ENCODE measurements at regions not wholly inside any gene's neighbourhood (a gene's known extent, or its start where the extent isn't known, plus 50 kb on each side); places are given as distances from the start of the nearest gene placed in this dataset.
A peak's percentile ranks its signal among the peaks of the same experiment; 100 is the strongest.

DNA sequence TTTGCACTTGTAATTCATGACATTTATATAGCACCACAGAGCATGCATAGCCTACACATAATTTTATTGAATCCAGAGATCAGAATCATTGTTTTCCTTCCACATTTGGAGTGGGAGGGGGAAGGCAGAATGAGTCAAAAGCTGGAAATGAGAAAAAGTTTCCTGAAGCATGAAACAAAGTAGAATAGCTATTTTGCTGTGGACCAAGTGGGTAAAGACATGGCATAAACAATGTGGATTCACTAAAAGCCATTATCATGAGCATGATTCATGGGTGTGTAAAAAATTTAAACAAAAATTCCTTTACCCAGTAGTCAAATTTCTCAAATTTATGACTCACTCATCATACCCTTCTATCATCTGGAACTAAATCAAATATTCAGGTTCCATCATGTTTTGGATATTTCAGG, 97.9 kb downstream of the YIPF5 start:
- Histone ChIP-seq H3K27me3 (ENCODE audit: control insufficient read depth, insufficient read depth, low read length) (no peaks in the 10 kb centered on the region), H3K36me3 (ENCODE audit: control insufficient read depth, insufficient read depth, low read length) (no peaks in the 10 kb centered on the region), H3K4me3 (ENCODE audit: low read depth, low read length) (no peak overlapping the region)
- ChIA-PET POLR2A (no interaction called here), CTCF (no interaction called here)
- TF ChIP-seq, protein P1, sequence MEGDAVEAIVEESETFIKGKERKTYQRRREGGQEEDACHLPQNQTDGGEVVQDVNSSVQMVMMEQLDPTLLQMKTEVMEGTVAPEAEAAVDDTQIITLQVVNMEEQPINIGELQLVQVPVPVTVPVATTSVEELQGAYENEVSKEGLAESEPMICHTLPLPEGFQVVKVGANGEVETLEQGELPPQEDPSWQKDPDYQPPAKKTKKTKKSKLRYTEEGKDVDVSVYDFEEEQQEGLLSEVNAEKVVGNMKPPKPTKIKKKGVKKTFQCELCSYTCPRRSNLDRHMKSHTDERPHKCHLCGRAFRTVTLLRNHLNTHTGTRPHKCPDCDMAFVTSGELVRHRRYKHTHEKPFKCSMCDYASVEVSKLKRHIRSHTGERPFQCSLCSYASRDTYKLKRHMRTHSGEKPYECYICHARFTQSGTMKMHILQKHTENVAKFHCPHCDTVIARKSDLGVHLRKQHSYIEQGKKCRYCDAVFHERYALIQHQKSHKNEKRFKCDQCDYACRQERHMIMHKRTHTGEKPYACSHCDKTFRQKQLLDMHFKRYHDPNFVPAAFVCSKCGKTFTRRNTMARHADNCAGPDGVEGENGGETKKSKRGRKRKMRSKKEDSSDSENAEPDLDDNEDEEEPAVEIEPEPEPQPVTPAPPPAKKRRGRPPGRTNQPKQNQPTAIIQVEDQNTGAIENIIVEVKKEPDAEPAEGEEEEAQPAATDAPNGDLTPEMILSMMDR (IDR thresholded peaks at IDR 0.05; ENCODE audit: insufficient read depth, low read depth, low read length) = no peak
- DNase-seq (ENCODE audit: low read depth) = peak; percentile 54

DNA sequence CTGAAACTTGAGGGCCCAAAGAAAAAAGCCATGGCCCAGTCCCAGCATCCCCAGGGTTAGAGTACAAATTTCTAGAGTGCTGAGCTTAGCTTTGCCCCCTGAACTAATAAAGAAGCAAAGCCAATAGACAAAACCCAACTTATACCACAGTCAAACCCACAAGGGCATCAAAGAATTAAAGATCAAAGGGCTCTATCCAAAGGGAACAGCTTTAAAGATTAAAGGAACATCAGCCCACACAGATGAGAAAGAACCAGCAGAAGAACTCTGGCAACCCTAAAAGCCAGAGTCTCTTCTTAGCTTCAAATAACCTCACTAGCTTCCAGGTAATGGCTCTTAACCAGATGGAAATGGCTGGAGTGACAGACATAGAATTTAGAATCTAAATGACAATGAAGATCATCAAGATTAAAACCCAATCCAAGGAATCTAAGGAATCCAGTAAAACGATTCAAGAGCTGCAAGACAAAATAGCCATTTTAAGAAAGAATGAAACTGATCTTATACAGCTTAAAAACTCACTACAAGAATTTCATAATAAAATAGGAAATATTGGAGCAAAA, 93.9 kb downstream of the YIPF5 start:
- ChIA-PET POLR2A (no interaction called here), CTCF (no interaction called here)
- Histone ChIP-seq H3K4me3 (ENCODE audit: low read depth, low read length) (no peak overlapping the region), H3K36me3 (ENCODE audit: control insufficient read depth, insufficient read depth, low read length) (no peaks in the 10 kb centered on the region), H3K27me3 (ENCODE audit: control insufficient read depth, insufficient read depth, low read length) (no peaks in the 10 kb centered on the region)
- no peak for DNase-seq (ENCODE audit: low read depth)
- TF ChIP-seq, protein P1 (IDR thresholded peaks at IDR 0.05; ENCODE audit: insufficient read depth, low read depth, low read length) = no peak

DNA sequence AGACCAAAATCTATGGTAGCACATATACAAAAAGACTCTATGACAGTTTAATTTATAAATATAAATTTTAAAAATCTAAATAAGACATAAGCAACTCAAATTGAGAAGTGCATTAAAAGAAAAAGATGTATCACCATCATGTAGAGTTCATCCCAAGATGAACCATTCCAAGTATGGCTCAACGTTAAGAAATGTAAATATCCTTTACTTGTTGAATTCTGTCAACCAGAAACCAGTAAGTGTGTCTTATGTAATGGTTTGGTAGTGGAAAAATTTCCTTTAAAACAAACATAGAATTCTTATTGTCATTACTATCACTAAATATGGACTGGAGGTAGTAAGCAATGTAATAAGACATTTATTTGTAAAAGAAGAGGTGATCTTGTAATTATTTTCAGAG, 87.3 kb downstream of the YIPF5 start:
- Histone ChIP-seq H3K36me3 (ENCODE audit: control insufficient read depth, insufficient read depth, low read length) (no peaks in the 10 kb centered on the region), H3K4me3 (ENCODE audit: low read depth, low read length) (no peak overlapping the region), H3K27me3 (ENCODE audit: control insufficient read depth, insufficient read depth, low read length) (no peaks in the 10 kb centered on the region)
- ChIA-PET POLR2A (no interaction called here), CTCF (no interaction called here)
- DNase-seq (ENCODE audit: low read depth) = no peak
- TF ChIP-seq, protein P1 (IDR thresholded peaks at IDR 0.05; ENCODE audit: insufficient read depth, low read depth, low read length) = no peak

DNA sequence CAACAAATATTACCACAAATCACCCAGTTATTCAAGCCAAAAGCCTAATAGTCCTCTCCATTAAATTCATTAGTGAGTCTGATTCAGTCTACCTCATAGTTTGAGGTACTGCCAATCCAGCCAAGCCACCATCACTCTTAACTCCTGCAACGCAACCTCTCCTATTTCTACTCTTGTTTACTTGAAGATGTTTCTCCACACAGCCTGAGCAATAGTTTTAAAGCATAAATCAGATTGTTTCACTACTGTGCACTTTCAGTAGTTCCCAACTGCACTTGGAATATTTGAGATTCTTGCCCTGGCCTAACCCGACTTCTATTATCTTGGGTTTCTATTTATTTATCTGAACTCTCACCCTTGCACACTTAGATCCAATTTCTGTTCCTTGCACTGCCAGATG, 85.5 kb downstream of the YIPF5 start:
- no peak for DNase-seq (ENCODE audit: low read depth)
- H3K27me3 ChIP-seq (ENCODE audit: control insufficient read depth, insufficient read depth, low read length) = no peaks in the 10 kb centered on the region
- POLR2A ChIA-PET = no interaction called here
- CTCF ChIA-PET = no interaction called here
- H3K36me3 ChIP-seq (ENCODE audit: control insufficient read depth, insufficient read depth, low read length) = no peaks in the 10 kb centered on the region
- H3K4me3 ChIP-seq (ENCODE audit: low read depth, low read length) = no peak overlapping the region
- TF ChIP-seq, protein P1 (IDR thresholded peaks at IDR 0.05; ENCODE audit: insufficient read depth, low read depth, low read length) = no peak

DNA sequence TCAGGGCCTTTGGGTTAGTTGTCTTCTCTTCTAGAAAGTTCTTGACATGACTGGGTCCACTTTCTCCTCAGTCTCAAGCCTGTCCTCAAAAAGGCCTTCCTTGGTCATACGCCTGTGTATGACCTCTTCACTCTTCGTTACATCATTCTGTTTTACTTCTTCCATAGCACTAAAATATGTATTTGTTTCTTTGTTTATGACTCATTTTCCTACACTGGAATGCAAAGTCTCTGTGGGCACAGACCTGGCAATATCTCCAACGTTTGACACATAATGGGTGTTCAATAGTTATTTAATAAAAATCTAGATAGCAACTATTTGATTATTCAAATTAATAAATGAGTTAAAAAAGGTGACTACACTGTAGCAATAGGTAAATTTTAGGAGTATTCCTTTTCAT, 85.1 kb downstream of the YIPF5 start:
- ChIA-PET POLR2A (no interaction called here), CTCF (no interaction called here)
- H3K36me3 ChIP-seq (ENCODE audit: control insufficient read depth, insufficient read depth, low read length) = no peaks in the 10 kb centered on the region
- TF ChIP-seq, protein P1 (IDR thresholded peaks at IDR 0.05; ENCODE audit: insufficient read depth, low read depth, low read length) = no peak
- H3K4me3 ChIP-seq (ENCODE audit: low read depth, low read length) = no peak overlapping the region
- DNase-seq (ENCODE audit: low read depth) = no peak
- H3K27me3 ChIP-seq (ENCODE audit: control insufficient read depth, insufficient read depth, low read length) = no peaks in the 10 kb centered on the region
